Retinal pigment epithelial cell (primary cell): ENCODE measurements at regions not wholly inside any gene's neighbourhood (a gene's known extent, or its start where the extent isn't known, plus 50 kb on each side); places are given as distances from the start of the nearest gene placed in this dataset.

Source experiments
- DNase-seq: peaks from one replicate; pipeline ENCODE4 v3.0.0-alpha.2; 2010; ENCODE audit warnings: low read depth
- H3K4me3 ChIP-seq: 2 replicates; pipeline ENCODE4 v1.5.1; 2011; ENCODE audit warnings: mild to moderate bottlenecking, low read length, control low read depth, moderate library complexity
- CTCF ChIP-seq: conservative IDR thresholded peaks from 2 replicates; pipeline ENCODE4 v1.5.1; 2011; ENCODE audit warnings: low read depth, low read length, control low read depth, inconsistent platforms

- DNase-seq = no peak
- H3K4me3 ChIP-seq = no peak overlapping the region
- no peak for TF ChIP-seq CTCF
Measured at GRCh38 chr7:155889636-155890511, 77.6 kb upstream of the SHH start.

DNA sequence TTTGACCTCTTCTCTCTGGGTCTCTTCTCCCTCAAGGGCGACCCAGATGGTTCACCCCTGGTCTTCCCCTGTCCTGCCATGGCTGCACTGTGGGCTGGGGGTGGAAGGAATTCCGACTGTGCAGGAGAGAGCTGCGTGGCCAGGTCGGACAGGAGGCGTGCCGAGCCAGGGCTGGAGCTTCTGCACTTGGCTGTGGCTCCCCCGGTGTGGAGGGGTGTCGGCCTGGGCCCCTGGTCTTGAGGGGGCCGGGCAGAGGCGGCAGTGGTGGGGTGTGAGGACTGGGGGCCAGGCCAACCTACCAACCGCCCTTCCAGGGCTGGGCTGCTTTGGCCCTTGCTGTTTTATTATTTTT is 74.9 kb upstream of the SHH start:
- TF ChIP-seq CTCF = no peak
- DNase-seq = no peak
- H3K4me3 ChIP-seq = no peak overlapping the region

DNA sequence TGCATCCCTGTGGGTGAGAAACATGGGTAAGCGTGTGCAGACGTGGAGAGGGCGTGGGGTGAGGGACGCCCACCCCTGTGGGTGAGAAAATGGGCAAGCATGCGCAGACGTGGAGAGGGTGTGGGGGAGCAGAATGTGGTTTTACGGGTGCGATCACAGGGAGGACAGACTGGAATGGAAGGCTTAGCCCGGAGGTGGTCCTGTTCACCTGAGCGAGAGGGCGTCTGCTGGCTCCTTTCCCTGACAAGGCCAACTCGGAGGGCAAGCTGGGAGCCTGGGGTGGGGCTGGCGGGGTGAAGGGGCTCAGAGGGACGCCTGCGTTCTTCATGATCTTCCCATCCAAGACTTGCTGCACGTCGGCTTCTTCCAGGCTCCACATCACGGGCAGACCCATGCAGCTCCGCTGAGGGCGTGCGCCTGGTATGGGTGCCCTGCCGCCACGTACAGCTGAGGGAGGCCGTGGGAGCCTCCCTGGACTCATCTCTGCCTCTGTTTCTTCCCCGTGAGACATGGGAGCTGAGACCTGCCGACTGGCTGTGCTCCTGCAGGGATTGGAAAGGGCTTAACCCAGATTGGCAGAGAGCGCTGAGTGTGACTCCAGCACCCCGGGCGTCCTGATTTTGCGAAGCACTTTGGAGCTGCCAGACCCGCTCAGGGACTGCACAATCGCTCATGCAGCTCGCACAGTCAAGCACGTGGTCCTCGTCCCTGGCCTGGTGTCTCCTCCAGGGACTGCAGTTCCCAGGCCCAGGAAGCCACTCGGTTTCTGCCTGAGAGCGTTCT is 74.3 kb upstream of the SHH start:
- no peak for TF ChIP-seq CTCF
- DNase-seq = no peak
- H3K4me3 ChIP-seq = no peak overlapping the region

- peak; percentile 8 for DNase-seq
- no peak overlapping the region for H3K4me3 ChIP-seq
- TF ChIP-seq CTCF = no peak
Measured at GRCh38 chr7:155885167-155886155, 73.2 kb upstream of the SHH start.

- no peak for TF ChIP-seq CTCF
- no peak overlapping the region for H3K4me3 ChIP-seq
- no peak for DNase-seq
Measured at GRCh38 chr7:155884225-155885166, 72.2 kb upstream of the SHH start.

DNA sequence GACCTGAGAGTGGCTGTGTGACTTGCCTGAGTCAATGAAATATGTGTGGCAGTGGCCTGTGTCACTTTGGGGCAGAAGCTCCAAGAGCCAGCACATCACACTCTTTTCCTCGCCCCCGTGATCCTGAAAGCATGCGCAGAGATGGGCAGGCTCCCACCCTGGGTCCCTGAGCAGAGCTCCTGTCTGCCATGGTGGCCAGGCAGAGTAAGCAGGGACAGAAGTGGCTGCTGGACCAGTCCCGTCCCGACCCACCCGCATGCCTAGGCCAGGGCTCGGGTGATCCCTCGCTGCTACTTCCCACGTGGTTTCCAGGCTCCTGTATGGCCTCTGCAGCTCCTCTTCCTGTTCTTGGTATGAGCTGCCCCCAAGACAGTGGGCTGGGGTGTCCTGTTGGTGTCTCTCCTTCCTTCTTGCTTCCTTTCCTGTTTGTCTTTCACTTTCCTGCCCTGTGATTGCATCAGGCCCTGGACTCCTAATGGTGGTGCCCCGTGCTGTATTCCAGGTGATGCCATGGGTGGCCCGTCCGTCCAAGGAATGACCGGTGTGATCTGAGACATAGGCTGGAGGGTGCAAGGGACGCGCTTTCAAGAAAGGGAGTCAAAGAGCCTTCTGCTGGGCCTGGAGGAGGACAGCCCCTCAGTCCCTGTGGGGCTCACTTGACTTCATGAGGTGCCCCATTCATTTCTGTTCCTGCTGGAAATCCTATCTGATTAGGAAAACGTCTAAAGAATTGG is 71.4 kb upstream of the SHH start:
- H3K4me3 ChIP-seq = no peak overlapping the region
- TF ChIP-seq CTCF = no peak
- DNase-seq = no peak
